ENCODE measurements at regions not wholly inside any gene's neighbourhood (a gene's known extent, or its start where the extent isn't known, plus 50 kb on each side); places are given as distances from the start of the nearest gene placed in this dataset.

DNA sequence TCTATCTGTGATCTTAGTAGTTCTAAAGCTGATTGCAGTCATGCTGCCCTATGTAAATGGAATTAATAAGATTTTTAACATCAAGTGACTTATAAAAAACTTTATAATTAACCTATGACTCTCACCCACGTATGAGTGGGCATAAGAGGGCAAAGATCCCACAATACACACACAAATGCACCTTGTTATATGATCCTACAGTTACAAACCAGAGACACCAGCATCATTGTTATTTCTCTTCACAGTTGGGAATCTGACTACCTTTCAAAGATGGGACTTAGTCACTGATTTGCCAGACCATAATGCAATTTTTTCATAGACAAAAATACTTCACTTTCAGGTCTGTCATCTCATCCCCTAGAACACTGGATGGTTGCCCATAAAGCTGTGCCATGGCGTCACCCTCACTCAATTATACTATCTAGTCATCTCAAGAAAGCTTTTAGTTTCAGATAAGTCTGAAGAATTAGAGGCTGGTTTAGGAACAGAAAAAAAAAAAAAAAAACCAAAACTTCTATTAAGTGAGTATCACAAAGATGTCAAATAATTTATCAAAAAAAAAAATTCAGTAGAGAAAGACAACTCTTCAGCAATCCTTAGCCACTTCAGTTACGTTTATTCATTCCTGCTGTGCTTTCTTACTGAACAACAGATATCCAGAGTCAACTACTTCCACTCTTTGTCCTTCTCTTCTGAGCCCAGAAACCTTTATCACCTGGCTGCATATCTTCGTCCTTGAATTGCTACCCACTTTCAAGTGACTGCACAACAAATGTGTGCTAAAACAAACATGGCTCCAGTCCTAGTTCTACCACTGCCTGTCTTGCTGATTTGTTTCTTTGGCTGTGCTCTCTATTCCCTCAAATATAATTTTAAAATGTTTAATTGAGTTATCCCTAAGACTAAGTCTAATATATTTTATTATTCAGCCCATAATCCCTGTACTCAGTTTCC, 175.0 kb upstream of the CHRM2 start:
- TF ChIP-seq, protein P1, sequence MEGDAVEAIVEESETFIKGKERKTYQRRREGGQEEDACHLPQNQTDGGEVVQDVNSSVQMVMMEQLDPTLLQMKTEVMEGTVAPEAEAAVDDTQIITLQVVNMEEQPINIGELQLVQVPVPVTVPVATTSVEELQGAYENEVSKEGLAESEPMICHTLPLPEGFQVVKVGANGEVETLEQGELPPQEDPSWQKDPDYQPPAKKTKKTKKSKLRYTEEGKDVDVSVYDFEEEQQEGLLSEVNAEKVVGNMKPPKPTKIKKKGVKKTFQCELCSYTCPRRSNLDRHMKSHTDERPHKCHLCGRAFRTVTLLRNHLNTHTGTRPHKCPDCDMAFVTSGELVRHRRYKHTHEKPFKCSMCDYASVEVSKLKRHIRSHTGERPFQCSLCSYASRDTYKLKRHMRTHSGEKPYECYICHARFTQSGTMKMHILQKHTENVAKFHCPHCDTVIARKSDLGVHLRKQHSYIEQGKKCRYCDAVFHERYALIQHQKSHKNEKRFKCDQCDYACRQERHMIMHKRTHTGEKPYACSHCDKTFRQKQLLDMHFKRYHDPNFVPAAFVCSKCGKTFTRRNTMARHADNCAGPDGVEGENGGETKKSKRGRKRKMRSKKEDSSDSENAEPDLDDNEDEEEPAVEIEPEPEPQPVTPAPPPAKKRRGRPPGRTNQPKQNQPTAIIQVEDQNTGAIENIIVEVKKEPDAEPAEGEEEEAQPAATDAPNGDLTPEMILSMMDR (IDR thresholded peaks at IDR 0.05; ENCODE audit: low read depth, low read length, missing control alignments), result no peak
- H3K4me3 ChIP-seq (ENCODE audit: low read depth, low read length), result no peak overlapping the region
- DNase-seq (ENCODE audit: low read depth), result no peak

DNA sequence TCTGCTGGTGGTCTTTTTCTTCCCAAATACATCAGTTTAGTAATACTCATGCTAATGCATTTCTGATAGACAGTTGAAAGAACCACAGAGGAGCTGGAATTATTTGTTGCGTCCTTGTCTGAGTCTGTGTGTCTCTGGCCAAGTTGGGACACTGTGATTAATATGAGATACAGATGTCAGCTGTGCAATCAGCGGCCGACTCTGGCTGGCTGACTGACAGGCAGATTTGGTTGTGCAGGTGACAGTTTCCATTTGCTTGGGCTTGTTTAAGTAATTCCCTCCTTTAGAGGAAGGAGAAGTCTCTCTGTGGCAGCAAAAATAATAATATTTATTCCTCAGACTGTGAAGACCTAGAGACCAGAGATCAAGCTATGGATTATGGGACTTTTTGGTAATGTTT, 176.2 kb upstream of the CHRM2 start:
- TF ChIP-seq, protein P1 (IDR thresholded peaks at IDR 0.05; ENCODE audit: low read depth, low read length, missing control alignments), result no peak
- H3K4me3 ChIP-seq (ENCODE audit: low read depth, low read length), result no peak overlapping the region
- DNase-seq (ENCODE audit: low read depth), result no peak

GRCh38 chr7:136688601-136689000, 179.9 kb upstream of the CHRM2 start:
- DNase-seq (ENCODE audit: low read depth), result no peak
- H3K4me3 ChIP-seq (ENCODE audit: low read depth, low read length), result no peak overlapping the region
- TF ChIP-seq, protein P1 (IDR thresholded peaks at IDR 0.05; ENCODE audit: low read depth, low read length, missing control alignments), result no peak

- H3K4me3 ChIP-seq (ENCODE audit: low read depth, low read length), result no peak overlapping the region
- TF ChIP-seq, protein P1 (IDR thresholded peaks at IDR 0.05; ENCODE audit: low read depth, low read length, missing control alignments), result peak; percentile 64
- no peak for DNase-seq (ENCODE audit: low read depth)
These were observed 180.6 kb upstream of the CHRM2 start for GRCh38 chr7:136687693-136688322.

DNA sequence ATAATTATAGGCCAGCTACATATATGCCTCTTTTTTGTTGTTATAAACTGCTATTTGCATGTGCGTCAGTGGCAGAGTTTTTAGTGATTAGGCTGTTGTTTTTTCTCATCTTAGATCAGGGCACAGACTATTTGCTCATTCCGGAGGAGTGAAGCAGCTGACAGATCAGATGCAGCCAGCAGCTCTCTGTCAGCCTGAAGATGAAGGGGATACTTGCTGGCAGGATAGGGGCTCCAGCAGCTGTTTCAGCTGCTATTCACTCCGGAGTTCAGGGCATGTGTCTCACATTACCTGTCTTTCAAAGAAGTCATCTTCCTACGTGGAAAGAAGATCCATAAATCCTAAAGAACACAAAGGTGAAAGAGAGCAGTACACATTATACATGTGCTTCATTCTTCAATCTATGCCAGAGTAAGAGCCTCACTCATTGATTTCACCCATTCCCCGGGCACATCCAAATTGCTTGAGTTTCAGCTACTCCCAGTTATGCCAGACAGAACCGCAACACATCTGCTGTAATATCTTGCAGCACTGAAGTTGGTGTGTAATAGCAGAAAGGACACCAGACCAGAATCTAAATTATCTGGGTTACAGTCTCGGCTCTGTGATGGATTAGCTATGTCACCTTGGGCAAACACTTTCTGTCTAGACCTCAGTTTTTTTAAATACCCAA, 182.8 kb upstream of the CHRM2 start:
- TF ChIP-seq, protein P1 (IDR thresholded peaks at IDR 0.05; ENCODE audit: low read depth, low read length, missing control alignments), result no peak
- H3K4me3 ChIP-seq (ENCODE audit: low read depth, low read length), result no peak overlapping the region
- no peak for DNase-seq (ENCODE audit: low read depth)

GRCh38 chr7:136677471-136678365, 190.7 kb upstream of the CHRM2 start:
- DNase-seq (ENCODE audit: low read depth), result no peak
- TF ChIP-seq, protein P1 (IDR thresholded peaks at IDR 0.05; ENCODE audit: low read depth, low read length, missing control alignments), result no peak
- H3K4me3 ChIP-seq (ENCODE audit: low read depth, low read length), result no peak overlapping the region

Data from GM12864 (cell line).